GM23248 (cell line): ENCODE measurements at regions not wholly inside any gene's neighbourhood (a gene's known extent, or its start where the extent isn't known, plus 50 kb on each side); places are given as distances from the start of the nearest gene placed in this dataset.

ENCODE experiments used
- EZH2 ChIP-seq: fragments of 200-600 bp; sonication (generic); IDR thresholded peaks from 2 replicates; pipeline ENCODE4 v1.6.1; 2018; ENCODE audit warnings: antibody characterized with exemption, mild to moderate bottlenecking; ENCODE audit not compliant: insufficient read depth, poor library complexity, severe bottlenecking
- EZH2phosphoT487 ChIP-seq: fragments of 200-600 bp; sonication (generic); IDR thresholded peaks from 2 replicates; pipeline ENCODE4 v1.6.1; 2018; ENCODE audit warnings: antibody characterized with exemption, moderate library complexity, mild to moderate bottlenecking, low read depth; ENCODE audit not compliant: insufficient read depth

GRCh38 chr4:19473569-19473968 lies 778.1 kb upstream of the SLIT2 start:
- TF ChIP-seq EZH2phosphoT487 (no peak), EZH2 (no peak)
